ENCODE measurements at regions not wholly inside any gene's neighbourhood (a gene's known extent, or its start where the extent isn't known, plus 50 kb on each side); places are given as distances from the start of the nearest gene placed in this dataset.

DNA sequence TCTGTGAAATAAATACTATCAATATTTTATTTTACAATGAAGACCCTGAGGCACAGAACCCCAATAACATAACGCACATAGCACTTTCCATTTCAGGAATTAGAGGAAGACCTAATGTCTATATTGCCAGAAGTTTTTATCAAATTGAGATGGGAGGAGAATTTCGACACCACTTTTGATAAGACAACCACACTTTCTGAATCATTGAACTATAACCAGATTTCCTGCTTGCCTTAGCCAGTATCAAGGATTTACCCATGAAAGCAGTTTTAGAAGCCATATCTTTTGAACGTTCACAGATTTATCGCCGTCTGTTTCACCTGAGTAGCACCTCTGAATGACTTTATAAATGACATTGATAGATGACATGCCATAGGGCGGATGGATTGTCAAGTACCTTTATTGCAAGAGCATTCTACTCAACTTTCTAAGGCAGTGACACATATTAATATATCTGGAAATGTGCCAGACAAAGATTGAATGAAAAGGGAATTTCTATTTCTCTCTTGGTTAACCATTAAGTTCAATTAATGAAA is 768.4 kb downstream of the LTN1 start:
- TF ChIP-seq, protein P1, sequence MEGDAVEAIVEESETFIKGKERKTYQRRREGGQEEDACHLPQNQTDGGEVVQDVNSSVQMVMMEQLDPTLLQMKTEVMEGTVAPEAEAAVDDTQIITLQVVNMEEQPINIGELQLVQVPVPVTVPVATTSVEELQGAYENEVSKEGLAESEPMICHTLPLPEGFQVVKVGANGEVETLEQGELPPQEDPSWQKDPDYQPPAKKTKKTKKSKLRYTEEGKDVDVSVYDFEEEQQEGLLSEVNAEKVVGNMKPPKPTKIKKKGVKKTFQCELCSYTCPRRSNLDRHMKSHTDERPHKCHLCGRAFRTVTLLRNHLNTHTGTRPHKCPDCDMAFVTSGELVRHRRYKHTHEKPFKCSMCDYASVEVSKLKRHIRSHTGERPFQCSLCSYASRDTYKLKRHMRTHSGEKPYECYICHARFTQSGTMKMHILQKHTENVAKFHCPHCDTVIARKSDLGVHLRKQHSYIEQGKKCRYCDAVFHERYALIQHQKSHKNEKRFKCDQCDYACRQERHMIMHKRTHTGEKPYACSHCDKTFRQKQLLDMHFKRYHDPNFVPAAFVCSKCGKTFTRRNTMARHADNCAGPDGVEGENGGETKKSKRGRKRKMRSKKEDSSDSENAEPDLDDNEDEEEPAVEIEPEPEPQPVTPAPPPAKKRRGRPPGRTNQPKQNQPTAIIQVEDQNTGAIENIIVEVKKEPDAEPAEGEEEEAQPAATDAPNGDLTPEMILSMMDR (IDR thresholded peaks at IDR 0.05; ENCODE audit: borderline replicate concordance, insufficient read depth, low read depth, low read length): no peak
- H3K4me3 ChIP-seq (ENCODE audit: low read depth, low read length): no peak overlapping the region

DNA sequence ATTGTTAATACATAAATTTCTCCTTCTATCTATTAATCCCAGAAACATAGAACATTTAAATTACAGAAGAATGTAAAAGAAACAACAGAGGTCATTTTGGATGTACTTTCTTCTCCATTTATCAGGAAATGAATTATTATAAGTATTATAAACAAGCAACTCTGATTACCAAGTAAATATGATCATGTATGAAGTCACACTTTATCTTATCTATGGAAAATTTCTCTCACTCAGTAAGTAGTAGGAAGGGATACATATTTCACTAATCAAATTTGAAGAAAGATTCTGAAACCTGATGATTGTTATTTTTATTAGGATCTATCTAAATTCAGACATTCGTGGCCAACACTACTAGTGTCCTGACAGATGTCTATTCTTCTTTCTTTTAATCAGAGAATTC is 770.7 kb downstream of the LTN1 start:
- H3K4me3 ChIP-seq (ENCODE audit: low read depth, low read length): no peak overlapping the region
- TF ChIP-seq, protein P1 (IDR thresholded peaks at IDR 0.05; ENCODE audit: borderline replicate concordance, insufficient read depth, low read depth, low read length): no peak

DNA sequence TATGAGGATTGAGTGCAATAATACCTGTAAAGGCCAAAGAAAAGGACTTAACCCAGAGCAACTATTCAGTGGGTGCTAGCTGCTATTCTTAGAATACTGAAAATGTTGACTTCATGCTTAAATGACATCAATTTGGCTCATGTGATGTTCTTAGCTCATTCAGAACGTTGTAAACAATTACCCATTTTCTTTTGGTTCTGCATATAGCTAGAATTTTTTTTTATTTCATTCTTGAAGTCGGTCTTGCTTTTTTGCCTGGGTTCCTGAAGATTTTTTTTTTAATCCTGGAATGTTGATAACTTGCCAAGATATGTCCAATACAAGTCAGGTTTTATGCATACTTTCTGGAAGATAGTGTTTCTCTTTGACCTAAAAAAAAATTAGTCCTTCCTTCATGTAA is 772.0 kb downstream of the LTN1 start:
- no peak overlapping the region for H3K4me3 ChIP-seq (ENCODE audit: low read depth, low read length)
- TF ChIP-seq, protein P1 (IDR thresholded peaks at IDR 0.05; ENCODE audit: borderline replicate concordance, insufficient read depth, low read depth, low read length): no peak

DNA sequence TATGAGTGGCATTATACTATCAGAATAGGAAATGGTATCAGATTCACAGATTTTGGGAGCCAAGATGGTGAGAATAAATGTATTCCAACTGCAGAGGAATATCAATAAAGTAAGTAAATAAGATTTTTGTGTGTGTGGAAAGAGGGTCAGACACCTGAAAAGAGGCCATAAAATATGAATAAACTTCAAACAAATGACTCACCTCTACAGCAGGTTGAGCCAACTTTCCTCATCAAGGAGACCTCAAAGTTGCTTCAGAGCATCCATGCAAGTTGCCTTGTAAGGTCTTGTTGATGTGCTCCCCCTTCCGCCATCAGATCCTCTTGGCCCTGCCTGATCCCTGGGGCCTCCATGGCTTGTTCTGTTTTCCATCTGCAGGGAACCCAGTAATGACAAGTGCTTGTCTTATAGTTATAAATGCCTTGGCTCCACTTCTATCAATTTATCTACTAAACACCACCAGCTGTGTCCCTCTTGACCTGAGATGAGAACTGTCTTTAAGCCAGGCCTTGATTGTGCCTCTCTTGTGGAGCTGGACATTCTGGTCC is 775.6 kb downstream of the LTN1 start:
- H3K4me3 ChIP-seq (ENCODE audit: low read depth, low read length): no peak overlapping the region
- TF ChIP-seq, protein P1 (IDR thresholded peaks at IDR 0.05; ENCODE audit: borderline replicate concordance, insufficient read depth, low read depth, low read length): no peak

DNA sequence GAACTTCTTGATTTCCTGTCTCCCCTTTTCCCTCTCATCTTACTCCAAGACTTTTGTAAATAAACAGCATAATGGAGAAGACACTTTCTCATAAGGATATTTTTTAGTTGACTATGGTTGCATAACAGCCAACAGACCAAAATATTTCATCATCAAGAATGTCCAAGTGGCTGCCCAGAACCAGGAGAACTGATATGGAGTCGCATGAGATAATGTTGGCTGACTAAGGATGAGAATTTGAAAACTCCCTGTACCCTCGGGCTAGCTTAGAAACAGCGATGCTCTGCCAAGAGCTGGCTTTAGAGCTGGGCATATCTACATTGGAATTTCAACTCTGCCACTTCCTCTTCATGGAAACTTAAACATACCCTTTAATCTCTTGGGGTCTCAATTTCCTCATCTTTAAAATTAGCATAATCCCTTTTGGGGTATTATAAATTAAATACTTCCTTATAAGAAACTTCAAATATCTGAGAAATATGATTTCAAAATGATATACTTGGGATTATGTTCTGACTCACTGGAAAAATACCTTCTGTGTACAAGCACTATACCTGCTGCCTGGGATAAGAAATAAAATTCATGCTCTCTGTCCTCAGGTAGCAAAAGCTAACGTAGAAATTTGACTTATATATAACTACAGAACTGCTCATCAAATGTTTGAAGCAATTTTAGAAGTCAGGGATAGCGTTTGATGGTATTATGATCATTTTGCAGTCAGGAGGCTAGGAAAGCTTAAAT is 777.3 kb downstream of the LTN1 start:
- TF ChIP-seq, protein P1 (IDR thresholded peaks at IDR 0.05; ENCODE audit: borderline replicate concordance, insufficient read depth, low read depth, low read length): no peak
- no peak overlapping the region for H3K4me3 ChIP-seq (ENCODE audit: low read depth, low read length)

DNA sequence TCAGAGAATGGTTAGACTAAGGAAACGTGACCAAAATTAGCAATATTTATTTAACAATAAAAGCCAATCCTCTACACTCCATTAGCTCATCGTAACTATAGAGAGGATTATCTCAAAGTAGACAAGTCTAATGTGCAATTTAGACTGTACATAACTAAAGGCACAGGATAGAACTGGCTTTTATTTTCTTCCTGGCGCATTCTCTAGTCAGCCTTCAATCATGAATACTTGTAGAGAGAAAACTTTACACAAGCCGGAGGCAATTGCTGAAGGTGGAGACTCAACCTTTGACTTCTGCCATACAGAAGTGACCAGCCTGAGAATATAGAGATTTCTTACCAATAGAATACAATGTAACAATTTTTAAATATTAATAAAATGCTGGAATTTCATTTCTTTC is 777.9 kb downstream of the LTN1 start:
- TF ChIP-seq, protein P1 (IDR thresholded peaks at IDR 0.05; ENCODE audit: borderline replicate concordance, insufficient read depth, low read depth, low read length): no peak
- H3K4me3 ChIP-seq (ENCODE audit: low read depth, low read length): no peak overlapping the region

DNA sequence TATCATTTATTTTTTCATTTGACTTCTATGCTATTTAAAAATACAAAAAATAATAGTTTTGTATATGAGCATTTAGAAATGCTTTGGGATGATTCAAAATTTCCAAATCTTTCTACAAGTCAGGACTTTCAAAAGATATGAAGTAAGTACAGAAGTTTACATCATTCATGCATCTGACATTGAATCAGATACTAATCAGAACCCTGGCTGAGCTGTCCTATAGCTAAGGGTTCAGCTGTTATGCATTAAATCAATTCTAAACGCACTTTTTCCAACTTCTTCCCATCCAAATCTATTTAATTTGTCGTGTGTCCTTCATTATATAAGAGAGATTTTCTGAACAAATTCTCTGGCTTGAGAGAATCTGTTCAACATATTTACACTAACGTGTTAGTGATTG is 779.4 kb downstream of the LTN1 start:
- TF ChIP-seq, protein P1 (IDR thresholded peaks at IDR 0.05; ENCODE audit: borderline replicate concordance, insufficient read depth, low read depth, low read length): no peak
- H3K4me3 ChIP-seq (ENCODE audit: low read depth, low read length): no peak overlapping the region
